LNCaP clone FGC (cell line): ENCODE measurements at regions not wholly inside any gene's neighbourhood (a gene's known extent, or its start where the extent isn't known, plus 50 kb on each side); places are given as distances from the start of the nearest gene placed in this dataset.

ENCODE experiments used
- DNase-seq: peaks from one replicate; pipeline ENCODE4 v3.0.0-alpha.2; 2011; ENCODE audit warnings: low read depth
- H3K4me3 ChIP-seq: 2 replicates; pipeline ENCODE4 v1.5.1; 2011; ENCODE audit warnings: mild to moderate bottlenecking, low read depth, low read length, control low read depth
- TF ChIP-seq, protein P1 (sequence below): IDR thresholded peaks from 2 replicates; pipeline ENCODE4 v1.5.1; 2012; ENCODE audit warnings: mild to moderate bottlenecking; ENCODE audit not compliant: control insufficient read depth, insufficient read depth; ENCODE audit errors: extremely low read depth

DNA sequence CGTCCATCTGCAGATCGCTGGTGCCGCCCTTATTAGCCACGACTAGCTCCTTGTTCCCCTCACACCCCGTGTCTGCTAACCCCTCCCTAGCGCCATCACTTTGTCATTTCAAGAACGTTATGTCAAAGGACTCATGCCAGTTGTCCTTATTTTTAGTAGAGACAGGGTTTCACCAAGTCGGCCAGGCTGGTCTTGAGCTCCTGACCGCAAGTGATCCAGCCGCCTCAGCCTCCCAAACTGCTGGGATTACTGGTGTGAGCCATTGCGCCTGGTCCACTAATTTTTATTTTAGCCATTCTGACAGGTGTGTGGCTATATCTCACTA, 138.9 kb upstream of the HDAC4 start:
- H3K4me3 ChIP-seq = no peak overlapping the region
- DNase-seq = no peak
- TF ChIP-seq, protein P1, sequence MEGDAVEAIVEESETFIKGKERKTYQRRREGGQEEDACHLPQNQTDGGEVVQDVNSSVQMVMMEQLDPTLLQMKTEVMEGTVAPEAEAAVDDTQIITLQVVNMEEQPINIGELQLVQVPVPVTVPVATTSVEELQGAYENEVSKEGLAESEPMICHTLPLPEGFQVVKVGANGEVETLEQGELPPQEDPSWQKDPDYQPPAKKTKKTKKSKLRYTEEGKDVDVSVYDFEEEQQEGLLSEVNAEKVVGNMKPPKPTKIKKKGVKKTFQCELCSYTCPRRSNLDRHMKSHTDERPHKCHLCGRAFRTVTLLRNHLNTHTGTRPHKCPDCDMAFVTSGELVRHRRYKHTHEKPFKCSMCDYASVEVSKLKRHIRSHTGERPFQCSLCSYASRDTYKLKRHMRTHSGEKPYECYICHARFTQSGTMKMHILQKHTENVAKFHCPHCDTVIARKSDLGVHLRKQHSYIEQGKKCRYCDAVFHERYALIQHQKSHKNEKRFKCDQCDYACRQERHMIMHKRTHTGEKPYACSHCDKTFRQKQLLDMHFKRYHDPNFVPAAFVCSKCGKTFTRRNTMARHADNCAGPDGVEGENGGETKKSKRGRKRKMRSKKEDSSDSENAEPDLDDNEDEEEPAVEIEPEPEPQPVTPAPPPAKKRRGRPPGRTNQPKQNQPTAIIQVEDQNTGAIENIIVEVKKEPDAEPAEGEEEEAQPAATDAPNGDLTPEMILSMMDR = no peak

DNA sequence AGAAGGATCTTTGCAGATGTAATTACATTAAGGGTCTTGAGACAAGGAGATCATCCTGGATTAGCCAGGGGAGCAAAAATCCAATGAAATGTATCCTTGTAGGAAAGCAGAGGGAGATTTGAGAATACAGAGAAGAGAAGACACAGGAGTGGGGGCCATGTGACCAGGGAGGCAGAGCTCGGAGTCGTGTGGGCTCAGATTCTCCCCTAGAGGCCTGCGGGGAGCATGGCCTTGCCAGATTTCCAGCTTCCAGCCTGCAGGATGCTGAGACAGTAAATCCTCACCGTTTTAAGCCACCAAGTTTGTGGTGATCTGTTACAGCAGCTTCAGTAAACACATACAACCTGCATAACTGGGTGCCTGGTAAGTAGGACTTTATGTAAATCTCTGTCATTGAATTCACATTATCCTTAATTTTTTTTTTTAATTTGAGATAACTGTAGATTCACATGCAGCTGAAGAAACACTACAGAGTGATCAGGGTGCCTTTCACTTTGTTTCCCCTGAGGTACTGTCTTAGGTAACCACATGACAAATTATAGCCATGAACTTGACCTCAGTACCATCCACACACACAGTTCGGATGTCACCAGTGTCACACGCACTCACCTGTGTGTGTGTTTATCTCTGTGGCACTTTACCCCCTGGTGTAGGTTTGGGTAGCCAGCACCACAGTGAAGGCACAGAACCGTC, 138.4 kb upstream of the HDAC4 start:
- no peak for DNase-seq
- TF ChIP-seq, protein P1 = no peak
- H3K4me3 ChIP-seq = no peak overlapping the region

DNA sequence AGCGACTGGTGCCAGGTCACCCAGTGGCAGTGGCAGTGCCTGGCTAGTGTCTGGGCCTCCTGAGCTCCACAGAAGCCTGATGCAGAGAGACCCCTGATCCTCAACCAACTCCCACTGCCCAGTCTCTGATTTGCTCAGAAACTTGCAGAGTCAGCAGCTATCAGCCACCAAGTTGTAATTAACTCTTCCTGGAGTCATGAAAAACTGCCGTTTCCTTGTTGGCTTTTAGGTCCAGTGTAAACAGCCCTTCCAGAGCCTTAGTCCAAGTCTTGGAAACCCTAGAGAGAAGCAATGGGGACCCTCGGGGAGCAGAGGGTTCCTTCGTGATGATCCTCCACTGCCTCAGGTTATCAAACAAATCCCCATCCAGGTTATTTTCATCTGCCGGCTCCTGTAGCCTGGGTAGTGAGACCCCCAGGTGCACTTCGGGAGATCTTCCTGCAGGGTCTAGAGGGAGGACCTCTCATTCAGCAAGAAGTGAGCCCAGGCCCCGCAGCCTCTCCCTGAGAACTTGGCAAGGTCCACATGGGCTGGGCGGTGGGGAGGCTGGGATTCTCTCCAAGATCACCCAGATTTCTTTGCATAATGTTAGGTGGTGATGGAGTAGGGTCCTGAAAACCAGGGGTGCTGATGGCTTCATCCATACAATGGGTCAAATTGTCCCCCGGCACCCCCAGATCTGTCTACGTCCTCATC, 137.7 kb upstream of the HDAC4 start:
- TF ChIP-seq, protein P1 = no peak
- no peak overlapping the region for H3K4me3 ChIP-seq
- no peak for DNase-seq

DNA sequence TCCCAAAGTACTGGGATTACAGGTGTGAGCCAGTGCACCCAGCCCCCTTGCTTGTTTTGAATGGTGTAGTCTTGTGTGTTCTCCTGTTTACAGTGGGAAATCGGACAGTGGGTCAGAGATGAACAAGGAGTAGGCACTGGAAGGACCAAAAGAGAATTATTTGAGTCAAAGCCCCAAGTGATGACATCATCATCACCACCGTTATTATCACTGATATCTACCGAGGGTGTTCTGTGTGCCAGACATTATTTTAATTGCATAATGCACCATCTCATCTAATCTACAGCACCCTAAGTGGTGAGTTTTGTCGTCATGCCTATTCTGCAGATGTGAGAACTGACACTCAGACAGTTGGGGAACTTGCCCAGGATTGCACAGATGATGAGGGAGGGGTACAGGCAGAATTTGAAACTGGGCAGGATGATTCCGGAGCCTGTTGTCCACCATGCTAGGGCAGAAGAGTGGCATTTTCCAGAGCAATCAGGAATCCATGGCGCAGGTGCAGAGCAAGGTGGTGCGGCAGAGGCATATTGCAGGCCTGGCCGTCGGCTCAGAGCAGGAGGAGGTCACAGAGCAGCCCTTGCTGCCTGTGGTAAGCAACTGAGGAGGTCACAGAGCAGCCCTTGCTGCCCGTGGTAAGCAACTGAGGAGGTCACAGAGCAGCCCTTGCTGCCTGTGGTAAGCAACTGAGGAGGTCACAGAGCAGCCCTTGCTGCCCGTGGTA, 137.0 kb upstream of the HDAC4 start:
- DNase-seq = no peak
- TF ChIP-seq, protein P1 = no peak
- H3K4me3 ChIP-seq = no peak overlapping the region

DNA sequence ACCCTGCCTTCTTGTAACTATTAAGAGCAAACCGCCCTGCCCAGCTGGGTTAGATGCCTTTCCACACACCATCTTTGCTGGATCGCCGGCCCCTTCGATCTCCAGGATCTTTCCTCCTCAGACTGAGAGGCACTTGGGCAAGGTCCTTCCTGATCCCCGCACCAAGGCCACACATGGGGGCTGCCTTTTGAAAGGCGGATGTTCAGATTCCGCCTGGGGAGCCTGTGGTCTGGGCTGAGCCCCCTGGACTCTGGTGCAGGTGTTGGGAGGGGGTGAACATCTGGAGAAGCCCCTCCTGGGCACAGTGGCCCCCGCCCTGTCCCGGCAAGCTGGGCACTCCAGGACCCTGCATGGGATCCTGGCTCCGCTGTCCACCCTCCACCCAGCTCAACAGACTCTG, 135.4 kb upstream of the HDAC4 start:
- no peak overlapping the region for H3K4me3 ChIP-seq
- TF ChIP-seq, protein P1 = no peak
- no peak for DNase-seq

DNA sequence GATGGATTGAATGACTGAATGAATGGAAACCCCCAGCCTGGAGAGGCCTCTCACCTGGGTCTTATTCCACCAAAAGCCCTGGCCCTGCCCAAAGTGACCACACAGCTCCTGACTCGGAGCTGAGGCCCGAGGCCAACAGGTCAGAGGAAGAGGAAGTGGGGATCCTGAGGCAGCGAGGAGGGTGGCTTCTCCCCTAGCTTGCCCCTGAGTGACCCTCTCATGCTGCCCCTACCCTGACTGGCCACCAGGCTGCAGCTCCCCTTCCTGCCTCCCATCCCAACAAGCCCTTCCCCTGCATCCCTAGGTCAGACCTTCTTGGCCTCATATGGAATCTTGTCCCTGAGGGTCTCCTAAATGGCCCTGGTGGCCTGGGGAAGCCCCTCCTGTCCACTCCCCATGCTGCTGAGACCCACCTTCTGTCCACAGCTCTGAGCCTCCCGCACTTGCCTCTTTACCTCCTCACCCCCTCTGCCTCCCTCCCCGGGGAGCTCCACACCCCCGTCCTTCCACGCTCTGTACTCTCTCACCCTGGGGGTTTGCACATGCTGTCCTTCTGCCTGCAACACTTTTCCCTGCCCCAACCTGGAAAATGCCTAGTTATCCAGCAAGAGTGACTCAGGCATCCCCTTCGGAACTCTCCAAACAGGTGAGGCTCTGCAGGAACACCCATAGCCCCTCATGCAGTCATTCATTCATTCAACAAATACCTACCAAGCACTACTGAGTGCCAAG, 134.8 kb upstream of the HDAC4 start:
- no peak overlapping the region for H3K4me3 ChIP-seq
- TF ChIP-seq, protein P1 = no peak
- no peak for DNase-seq
